ENCODE measurements at regions not wholly inside any gene's neighbourhood (a gene's known extent, or its start where the extent isn't known, plus 50 kb on each side); places are given as distances from the start of the nearest gene placed in this dataset.
A peak's percentile ranks its signal among the peaks of the same experiment; 100 is the strongest.
"Not testable (repeated sequence)": the region's sequence is repeated elsewhere in the genome, so short reads cannot be mapped to it uniquely, and the experiment has no call there.

- DNase-seq (ENCODE audit: low read depth) = no peak
Measured at GRCh38 chr11:134667175-134667500, 255.1 kb upstream of the B3GAT1 start.

GRCh38 chr11:134666273-134667174 lies 254.5 kb upstream of the B3GAT1 start:
- DNase-seq (ENCODE audit: low read depth) = no peak

GRCh38 chr11:134665571-134666270 lies 253.7 kb upstream of the B3GAT1 start:
- DNase-seq (ENCODE audit: low read depth) = no peak

- DNase-seq (ENCODE audit: low read depth) = no peak
Measured at GRCh38 chr11:134665188-134665535, 253.1 kb upstream of the B3GAT1 start.

GRCh38 chr11:134664447-134665187 lies 252.6 kb upstream of the B3GAT1 start:
- no peak for DNase-seq (ENCODE audit: low read depth)

GRCh38 chr11:134663506-134664313 lies 251.7 kb upstream of the B3GAT1 start:
- no peak for DNase-seq (ENCODE audit: low read depth)

GRCh38 chr11:134662629-134663360 lies 250.8 kb upstream of the B3GAT1 start:
- no peak for DNase-seq (ENCODE audit: low read depth)

GRCh38 chr11:134661660-134662059 lies 249.6 kb upstream of the B3GAT1 start:
- DNase-seq (ENCODE audit: low read depth) = no peak

- DNase-seq (ENCODE audit: low read depth) = no peak
Measured at GRCh38 chr11:134660416-134660815, 248.4 kb upstream of the B3GAT1 start.

- no peak for DNase-seq (ENCODE audit: low read depth)
Measured at GRCh38 chr11:134659882-134660281, 247.8 kb upstream of the B3GAT1 start.

GRCh38 chr11:134658481-134659225 lies 246.6 kb upstream of the B3GAT1 start:
- peak; percentile 19 for DNase-seq (ENCODE audit: low read depth)

GRCh38 chr11:134657631-134658030 lies 245.6 kb upstream of the B3GAT1 start:
- no peak for DNase-seq (ENCODE audit: low read depth)

- no peak for DNase-seq (ENCODE audit: low read depth)
Measured at GRCh38 chr11:134656861-134657540, 245.0 kb upstream of the B3GAT1 start.

- not testable (repeated sequence) for DNase-seq (ENCODE audit: low read depth)
Measured at GRCh38 chr11:134656086-134656840, 244.2 kb upstream of the B3GAT1 start.

- no peak for DNase-seq (ENCODE audit: low read depth)
Measured at GRCh38 chr11:134655189-134655989, 243.3 kb upstream of the B3GAT1 start.

- DNase-seq (ENCODE audit: low read depth) = no peak
Measured at GRCh38 chr11:134654161-134654915, 242.3 kb upstream of the B3GAT1 start.

- DNase-seq (ENCODE audit: low read depth) = no peak
Measured at GRCh38 chr11:134652586-134653255, 240.7 kb upstream of the B3GAT1 start.

All from forelimb muscle (tissue), 1 donor.